ENCODE measurements at regions not wholly inside any gene's neighbourhood (a gene's known extent, or its start where the extent isn't known, plus 50 kb on each side); places are given as distances from the start of the nearest gene placed in this dataset.

GRCh38 chr11:26062660-26063059 lies 269.3 kb upstream of the ANO3 start:
- no peak overlapping the region for H3K9ac ChIP-seq
- TF ChIP-seq EZH2phosphoT487 (IDR thresholded peaks at IDR 0.05; ENCODE audit: insufficient read depth, low read depth) (no peak), EZH2 (IDR thresholded peaks at IDR 0.05; ENCODE audit: insufficient read depth, poor library complexity, severe bottlenecking) (no peak)
- no peak overlapping the region for H3K4me3 ChIP-seq
- WGBS, 2 experiments (ENCODE audit: low coverage in 1 of 2, low lambda C conversion rate in 2 of 2, missing lambda C conversion rate in 2 of 2), result 33 to 41% methylated on average over 1 of the region's 1 CpG
- H3K27ac ChIP-seq, result no peak overlapping the region
- H3K36me3 ChIP-seq (ENCODE audit: low read depth), result no peaks in the 10 kb centered on the region
- H3K4me2 ChIP-seq (ENCODE audit: unreplicated experiment), result no peak overlapping the region
- H3F3A ChIP-seq (ENCODE audit: insufficient read depth), result no peaks in the 10 kb centered on the region
- no peak overlapping the region for H2AFZ ChIP-seq
- no peaks in the 10 kb centered on the region for H3K79me2 ChIP-seq (ENCODE audit: insufficient read depth)
- H3K4me1 ChIP-seq (ENCODE audit: insufficient read depth), result no peaks in the 10 kb centered on the region
- H3K9me2 ChIP-seq (ENCODE audit: insufficient read depth), result no peaks in the 10 kb centered on the region
- H3K27me3 ChIP-seq (replicated peaks; ENCODE audit: insufficient read depth), result no peaks in the 10 kb centered on the region
- no peak for DNase-seq
- H3K9me3 ChIP-seq (ENCODE audit: low read depth), result no peaks in the 10 kb centered on the region
- in situ Hi-C loops (cut with MboI), result no loop called here
- H4K20me1 ChIP-seq (ENCODE audit: insufficient read depth), result no peaks in the 10 kb centered on the region

- in situ Hi-C loops (cut with MboI), result no loop called here
- Histone ChIP-seq H2AFZ (no peak overlapping the region), H3K79me2 (ENCODE audit: insufficient read depth) (no peaks in the 10 kb centered on the region), H3K27me3 (replicated peaks; ENCODE audit: insufficient read depth) (no peaks in the 10 kb centered on the region), H3K27ac (no peak overlapping the region), H3K4me2 (ENCODE audit: unreplicated experiment) (no peak overlapping the region), H3K4me1 (ENCODE audit: insufficient read depth) (no peaks in the 10 kb centered on the region), H3K9me2 (ENCODE audit: insufficient read depth) (no peaks in the 10 kb centered on the region), H4K20me1 (ENCODE audit: insufficient read depth) (no peaks in the 10 kb centered on the region), H3F3A (ENCODE audit: insufficient read depth) (no peaks in the 10 kb centered on the region), H3K4me3 (no peak overlapping the region), H3K36me3 (ENCODE audit: low read depth) (no peaks in the 10 kb centered on the region), H3K9ac (no peak overlapping the region), H3K9me3 (ENCODE audit: low read depth) (no peaks in the 10 kb centered on the region)
- TF ChIP-seq EZH2phosphoT487 (IDR thresholded peaks at IDR 0.05; ENCODE audit: insufficient read depth, low read depth), result no peak
- TF ChIP-seq EZH2 (IDR thresholded peaks at IDR 0.05; ENCODE audit: insufficient read depth, poor library complexity, severe bottlenecking), result no peak
- no peak for DNase-seq
Observed at GRCh38 chr11:26063915-26064314, 268.0 kb upstream of the ANO3 start.

- in situ Hi-C loops (cut with MboI), result no loop called here
Observed at GRCh38 chr11:26065944-26066343, 266.0 kb upstream of the ANO3 start.

GRCh38 chr11:26070714-26071380 lies 261.1 kb upstream of the ANO3 start:
- Histone ChIP-seq H3K27ac (no peak overlapping the region), H3F3A (ENCODE audit: insufficient read depth) (no peaks in the 10 kb centered on the region), H3K79me2 (ENCODE audit: insufficient read depth) (no peaks in the 10 kb centered on the region), H3K36me3 (ENCODE audit: low read depth) (no peaks in the 10 kb centered on the region), H3K4me2 (ENCODE audit: unreplicated experiment) (no peak overlapping the region), H2AFZ (no peak overlapping the region), H4K20me1 (ENCODE audit: insufficient read depth) (no peaks in the 10 kb centered on the region), H3K4me3 (no peak overlapping the region), H3K9me2 (ENCODE audit: insufficient read depth) (no peaks in the 10 kb centered on the region), H3K27me3 (replicated peaks; ENCODE audit: insufficient read depth) (no peaks in the 10 kb centered on the region), H3K4me1 (ENCODE audit: insufficient read depth) (no peaks in the 10 kb centered on the region), H3K9me3 (ENCODE audit: low read depth) (no peaks in the 10 kb centered on the region), H3K9ac (no peak overlapping the region)
- TF ChIP-seq EZH2 (IDR thresholded peaks at IDR 0.05; ENCODE audit: insufficient read depth, poor library complexity, severe bottlenecking) (no peak), EZH2phosphoT487 (IDR thresholded peaks at IDR 0.05; ENCODE audit: insufficient read depth, low read depth) (no peak)
- in situ Hi-C loops (cut with MboI), result no loop called here
- 47% methylated on average over 8 of the region's 8 CpGs for WGBS, 2 experiments (ENCODE audit: low coverage in 1 of 2, low lambda C conversion rate in 2 of 2, missing lambda C conversion rate in 2 of 2)
- DNase-seq, result no peak

More at GRCh38 chr11:26065944-26066343, 266.0 kb upstream of the ANO3 start:
- WGBS, 2 experiments (ENCODE audit: low coverage in 1 of 2, low lambda C conversion rate in 2 of 2, missing lambda C conversion rate in 2 of 2), result 36 to 55% methylated on average over 1 of the region's 1 CpG
- H4K20me1 ChIP-seq (ENCODE audit: insufficient read depth), result no peaks in the 10 kb centered on the region
- H3F3A ChIP-seq (ENCODE audit: insufficient read depth), result no peaks in the 10 kb centered on the region
- H3K9me2 ChIP-seq (ENCODE audit: insufficient read depth), result no peaks in the 10 kb centered on the region
- H3K27ac ChIP-seq, result no peak overlapping the region
- H3K27me3 ChIP-seq (replicated peaks; ENCODE audit: insufficient read depth), result no peaks in the 10 kb centered on the region
- no peak overlapping the region for H3K4me3 ChIP-seq
- H3K4me1 ChIP-seq (ENCODE audit: insufficient read depth), result no peaks in the 10 kb centered on the region
- no peak overlapping the region for H3K9ac ChIP-seq
- no peak for DNase-seq
- H2AFZ ChIP-seq, result no peak overlapping the region
- H3K4me2 ChIP-seq (ENCODE audit: unreplicated experiment), result no peak overlapping the region
- no peaks in the 10 kb centered on the region for H3K79me2 ChIP-seq (ENCODE audit: insufficient read depth)
- no peaks in the 10 kb centered on the region for H3K9me3 ChIP-seq (ENCODE audit: low read depth)
- TF ChIP-seq EZH2phosphoT487 (IDR thresholded peaks at IDR 0.05; ENCODE audit: insufficient read depth, low read depth) (no peak), EZH2 (IDR thresholded peaks at IDR 0.05; ENCODE audit: insufficient read depth, poor library complexity, severe bottlenecking) (no peak)
- no peaks in the 10 kb centered on the region for H3K36me3 ChIP-seq (ENCODE audit: low read depth)

Data from GM23248 (cell line).